ENCODE measurements at regions not wholly inside any gene's neighbourhood (a gene's known extent, or its start where the extent isn't known, plus 50 kb on each side); places are given as distances from the start of the nearest gene placed in this dataset.

DNA sequence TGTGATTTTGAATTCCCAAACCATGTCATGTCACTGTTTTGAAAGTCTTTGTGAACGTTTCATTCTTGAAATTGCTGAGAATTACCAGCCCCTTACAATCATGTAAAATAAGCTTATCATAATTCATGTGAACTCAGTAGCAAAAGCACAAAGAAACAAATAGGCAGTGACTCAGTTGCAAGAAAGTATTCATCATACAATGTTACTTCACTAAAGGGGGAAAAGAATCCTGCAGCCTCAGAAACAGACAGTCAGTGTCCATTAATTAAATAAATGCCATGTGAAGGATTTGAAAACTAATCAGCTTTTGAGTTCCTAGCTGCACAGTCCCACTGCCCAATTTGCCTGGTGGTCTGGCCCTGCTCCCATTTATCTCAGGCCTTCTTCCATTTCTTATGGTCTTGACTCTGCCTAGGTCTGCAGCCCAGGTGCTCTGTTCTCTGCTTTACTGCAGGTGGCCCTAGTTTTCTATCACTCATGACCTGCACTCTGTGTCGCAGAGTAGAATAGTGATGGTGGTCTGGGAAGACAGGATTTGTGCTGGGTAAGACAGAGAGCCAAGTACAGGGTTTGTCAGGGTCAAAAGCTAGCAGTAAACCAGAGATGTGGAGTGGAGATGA, 99.7 kb downstream of the PLCE1 start:
- intact Hi-C loops (cut with micrococcal nuclease): no loop called here
- ChIA-PET POLR2A (no interaction called here), RAD21 (ENCODE audit: low non-redundant PET in 1 of 2, low total read pairs in 2 of 2, uncharacterized antibody in 2 of 2, unreplicated experiment in 2 of 2) (no interaction called here), CTCF (no interaction called here)
- no peak overlapping the region for H3K4me3 ChIP-seq (replicated peaks in 1 of 2; ENCODE audit: low read depth in 1 of 2, low read length in 2 of 2)
- H3K9me3 ChIP-seq (ENCODE audit: control insufficient read depth in 1 of 2, insufficient read depth in 1 of 2, low read depth in 1 of 2, low read length in 2 of 2): no peaks in the 10 kb centered on the region
- no peaks in the 10 kb centered on the region for H3K9me2 ChIP-seq (ENCODE audit: insufficient read depth)
- no peak overlapping the region for H3K4me2 ChIP-seq (ENCODE audit: low read length)
- H3K36me3 ChIP-seq (ENCODE audit: control insufficient read depth in 1 of 2, insufficient read depth in 2 of 2, low read length in 2 of 2): no peaks in the 10 kb centered on the region
- no peak overlapping the region for H3K27ac ChIP-seq (ENCODE audit: low read depth, low read length)
- no TSS peak for BruUV-seq (replicated peaks)
- DNase-seq (ENCODE audit: low read depth, low spot score) (no peak), ATAC-seq (no peak)
- H3K4me1 ChIP-seq (ENCODE audit: control insufficient read depth in 1 of 2, insufficient read depth in 2 of 2, low read length in 2 of 2): no peaks in the 10 kb centered on the region
- H3K9ac ChIP-seq (ENCODE audit: low read length): no peak overlapping the region
- no peaks in the 10 kb centered on the region for H3K79me2 ChIP-seq (ENCODE audit: insufficient read depth, low read length)
- H3K27me3 ChIP-seq (ENCODE audit: insufficient read depth, low read length): peaks cover 4% of the 10 kb centered on the region; the same call in 1 of the 2 replicates
- TF ChIP-seq TCF7L2 (IDR thresholded peaks at IDR 0.05; ENCODE audit: borderline replicate concordance, extremely low read depth, insufficient read depth, insufficient read length): no peak
- TF ChIP-seq, protein P1, sequence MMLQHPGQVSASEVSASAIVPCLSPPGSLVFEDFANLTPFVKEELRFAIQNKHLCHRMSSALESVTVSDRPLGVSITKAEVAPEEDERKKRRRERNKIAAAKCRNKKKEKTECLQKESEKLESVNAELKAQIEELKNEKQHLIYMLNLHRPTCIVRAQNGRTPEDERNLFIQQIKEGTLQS (IDR thresholded peaks at IDR 0.05): no peak
- no peak for TF ChIP-seq CEBPB (IDR thresholded peaks at IDR 0.05; ENCODE audit: low read depth)
- no peak for TF ChIP-seq ELF1 (IDR thresholded peaks at IDR 0.05; ENCODE audit: borderline replicate concordance, low read depth)
- TF ChIP-seq, protein P2, sequence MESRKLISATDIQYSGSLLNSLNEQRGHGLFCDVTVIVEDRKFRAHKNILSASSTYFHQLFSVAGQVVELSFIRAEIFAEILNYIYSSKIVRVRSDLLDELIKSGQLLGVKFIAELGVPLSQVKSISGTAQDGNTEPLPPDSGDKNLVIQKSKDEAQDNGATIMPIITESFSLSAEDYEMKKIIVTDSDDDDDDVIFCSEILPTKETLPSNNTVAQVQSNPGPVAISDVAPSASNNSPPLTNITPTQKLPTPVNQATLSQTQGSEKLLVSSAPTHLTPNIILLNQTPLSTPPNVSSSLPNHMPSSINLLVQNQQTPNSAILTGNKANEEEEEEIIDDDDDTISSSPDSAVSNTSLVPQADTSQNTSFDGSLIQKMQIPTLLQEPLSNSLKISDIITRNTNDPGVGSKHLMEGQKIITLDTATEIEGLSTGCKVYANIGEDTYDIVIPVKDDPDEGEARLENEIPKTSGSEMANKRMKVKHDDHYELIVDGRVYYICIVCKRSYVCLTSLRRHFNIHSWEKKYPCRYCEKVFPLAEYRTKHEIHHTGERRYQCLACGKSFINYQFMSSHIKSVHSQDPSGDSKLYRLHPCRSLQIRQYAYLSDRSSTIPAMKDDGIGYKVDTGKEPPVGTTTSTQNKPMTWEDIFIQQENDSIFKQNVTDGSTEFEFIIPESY (IDR thresholded peaks at IDR 0.05; ENCODE audit: extremely low read depth, insufficient replicate concordance, low read length): no peak
- TF ChIP-seq POLR2AphosphoS5 (IDR thresholded peaks at IDR 0.05; ENCODE audit: low read depth, low read length): no peak
- TF ChIP-seq YY1 (IDR thresholded peaks at IDR 0.05; ENCODE audit: extremely low read depth, insufficient replicate concordance, low read depth, low read length): no peak
- no peak for TF ChIP-seq CBX3 (IDR thresholded peaks at IDR 0.05; ENCODE audit: low read depth)
- TF ChIP-seq SP1 (IDR thresholded peaks at IDR 0.05; ENCODE audit: low read depth): no peak
- TF ChIP-seq ZFX (IDR thresholded peaks at IDR 0.05): no peak
- TF ChIP-seq, protein P3, sequence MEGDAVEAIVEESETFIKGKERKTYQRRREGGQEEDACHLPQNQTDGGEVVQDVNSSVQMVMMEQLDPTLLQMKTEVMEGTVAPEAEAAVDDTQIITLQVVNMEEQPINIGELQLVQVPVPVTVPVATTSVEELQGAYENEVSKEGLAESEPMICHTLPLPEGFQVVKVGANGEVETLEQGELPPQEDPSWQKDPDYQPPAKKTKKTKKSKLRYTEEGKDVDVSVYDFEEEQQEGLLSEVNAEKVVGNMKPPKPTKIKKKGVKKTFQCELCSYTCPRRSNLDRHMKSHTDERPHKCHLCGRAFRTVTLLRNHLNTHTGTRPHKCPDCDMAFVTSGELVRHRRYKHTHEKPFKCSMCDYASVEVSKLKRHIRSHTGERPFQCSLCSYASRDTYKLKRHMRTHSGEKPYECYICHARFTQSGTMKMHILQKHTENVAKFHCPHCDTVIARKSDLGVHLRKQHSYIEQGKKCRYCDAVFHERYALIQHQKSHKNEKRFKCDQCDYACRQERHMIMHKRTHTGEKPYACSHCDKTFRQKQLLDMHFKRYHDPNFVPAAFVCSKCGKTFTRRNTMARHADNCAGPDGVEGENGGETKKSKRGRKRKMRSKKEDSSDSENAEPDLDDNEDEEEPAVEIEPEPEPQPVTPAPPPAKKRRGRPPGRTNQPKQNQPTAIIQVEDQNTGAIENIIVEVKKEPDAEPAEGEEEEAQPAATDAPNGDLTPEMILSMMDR (IDR thresholded peaks at IDR 0.05 in 2 of 3, conservative IDR thresholded peaks at IDR 0.05 in 1 of 3; ENCODE audit: borderline replicate concordance in 1 of 3, insufficient read depth in 1 of 3, low read depth in 2 of 3, low read length in 2 of 3): no peak
- TF ChIP-seq JUND (IDR thresholded peaks at IDR 0.05): no peak
- TF ChIP-seq EZH2phosphoT487 (IDR thresholded peaks at IDR 0.05; ENCODE audit: borderline replicate concordance): no peak
- TF ChIP-seq ZNF274 (IDR thresholded peaks at IDR 0.05; ENCODE audit: low read depth, low read length): no peak
- no peak for TF ChIP-seq SIN3A (IDR thresholded peaks at IDR 0.05; ENCODE audit: low read depth)
- TF ChIP-seq SRF (IDR thresholded peaks at IDR 0.05; ENCODE audit: low read depth): no peak
- TF ChIP-seq, protein P4, sequence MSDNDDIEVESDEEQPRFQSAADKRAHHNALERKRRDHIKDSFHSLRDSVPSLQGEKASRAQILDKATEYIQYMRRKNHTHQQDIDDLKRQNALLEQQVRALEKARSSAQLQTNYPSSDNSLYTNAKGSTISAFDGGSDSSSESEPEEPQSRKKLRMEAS (IDR thresholded peaks at IDR 0.05): no peak
- no peak for TF ChIP-seq EZH2 (IDR thresholded peaks at IDR 0.05)
- TF ChIP-seq, protein P5, sequence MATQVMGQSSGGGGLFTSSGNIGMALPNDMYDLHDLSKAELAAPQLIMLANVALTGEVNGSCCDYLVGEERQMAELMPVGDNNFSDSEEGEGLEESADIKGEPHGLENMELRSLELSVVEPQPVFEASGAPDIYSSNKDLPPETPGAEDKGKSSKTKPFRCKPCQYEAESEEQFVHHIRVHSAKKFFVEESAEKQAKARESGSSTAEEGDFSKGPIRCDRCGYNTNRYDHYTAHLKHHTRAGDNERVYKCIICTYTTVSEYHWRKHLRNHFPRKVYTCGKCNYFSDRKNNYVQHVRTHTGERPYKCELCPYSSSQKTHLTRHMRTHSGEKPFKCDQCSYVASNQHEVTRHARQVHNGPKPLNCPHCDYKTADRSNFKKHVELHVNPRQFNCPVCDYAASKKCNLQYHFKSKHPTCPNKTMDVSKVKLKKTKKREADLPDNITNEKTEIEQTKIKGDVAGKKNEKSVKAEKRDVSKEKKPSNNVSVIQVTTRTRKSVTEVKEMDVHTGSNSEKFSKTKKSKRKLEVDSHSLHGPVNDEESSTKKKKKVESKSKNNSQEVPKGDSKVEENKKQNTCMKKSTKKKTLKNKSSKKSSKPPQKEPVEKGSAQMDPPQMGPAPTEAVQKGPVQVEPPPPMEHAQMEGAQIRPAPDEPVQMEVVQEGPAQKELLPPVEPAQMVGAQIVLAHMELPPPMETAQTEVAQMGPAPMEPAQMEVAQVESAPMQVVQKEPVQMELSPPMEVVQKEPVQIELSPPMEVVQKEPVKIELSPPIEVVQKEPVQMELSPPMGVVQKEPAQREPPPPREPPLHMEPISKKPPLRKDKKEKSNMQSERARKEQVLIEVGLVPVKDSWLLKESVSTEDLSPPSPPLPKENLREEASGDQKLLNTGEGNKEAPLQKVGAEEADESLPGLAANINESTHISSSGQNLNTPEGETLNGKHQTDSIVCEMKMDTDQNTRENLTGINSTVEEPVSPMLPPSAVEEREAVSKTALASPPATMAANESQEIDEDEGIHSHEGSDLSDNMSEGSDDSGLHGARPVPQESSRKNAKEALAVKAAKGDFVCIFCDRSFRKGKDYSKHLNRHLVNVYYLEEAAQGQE (IDR thresholded peaks at IDR 0.05; ENCODE audit: low read depth): no peak
- no peaks in the 10 kb centered on the region for H4K20me1 ChIP-seq (ENCODE audit: insufficient read depth)
- no peak overlapping the region for H2AFZ ChIP-seq (ENCODE audit: low read depth, low read length, poor library complexity, severe bottlenecking)
